GM18499 (cell line): ENCODE measurements at regions not wholly inside any gene's neighbourhood (a gene's known extent, or its start where the extent isn't known, plus 50 kb on each side); places are given as distances from the start of the nearest gene placed in this dataset.
A peak's percentile ranks its signal among the peaks of the same experiment; 100 is the strongest.
"Not testable (repeated sequence)": the region's sequence is repeated elsewhere in the genome, so short reads cannot be mapped to it uniquely, and the experiment has no call there.

Experiments
- ATAC-seq: cut with Tn5 transposase; IDR thresholded peaks from one replicate; pipeline ENCODE4 v1.9.1; 2021; ENCODE audit warnings: moderate number of reproducible peaks; ENCODE audit not compliant: insufficient read depth, unreplicated experiment

DNA sequence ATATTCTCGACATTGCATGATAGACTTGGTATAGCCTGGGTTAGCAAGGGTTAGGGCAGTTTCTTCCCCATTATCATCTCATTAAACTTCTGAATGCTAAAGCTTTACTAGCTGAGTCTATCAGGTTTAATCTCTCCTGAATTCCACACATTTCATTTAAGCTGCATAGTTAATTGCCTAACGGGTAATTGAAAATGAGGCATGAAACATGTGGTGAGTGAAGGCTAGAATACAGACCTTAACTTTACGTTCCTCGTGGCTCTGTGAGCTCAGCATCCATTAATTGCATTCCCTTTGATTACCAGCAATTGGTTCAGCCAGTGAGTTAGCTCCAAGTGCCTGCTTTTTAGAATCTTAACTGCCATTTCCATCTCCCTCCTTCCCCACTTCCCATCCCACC lies 126.5 kb upstream of the MEX3C start:
- ATAC-seq: no peak

DNA sequence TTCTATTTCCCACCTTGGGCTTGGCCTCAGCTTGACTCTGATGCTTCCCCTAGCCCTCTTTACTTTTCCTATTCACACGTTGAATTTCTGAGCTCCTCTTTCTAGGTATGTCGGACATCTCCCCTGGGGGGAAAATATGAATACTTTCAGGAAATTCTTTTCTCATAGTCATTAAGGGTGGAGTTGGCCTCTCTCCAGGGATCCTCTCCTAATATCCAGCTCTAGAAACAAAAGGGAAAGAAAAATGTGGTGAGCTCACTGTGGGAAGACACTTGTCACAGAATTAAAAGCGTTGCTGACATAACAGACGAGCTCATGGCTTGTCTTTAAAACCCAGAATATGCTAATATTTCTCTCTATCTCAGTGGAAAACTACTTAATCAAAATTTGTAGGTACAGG lies 132.7 kb upstream of the MEX3C start:
- no peak for ATAC-seq

DNA sequence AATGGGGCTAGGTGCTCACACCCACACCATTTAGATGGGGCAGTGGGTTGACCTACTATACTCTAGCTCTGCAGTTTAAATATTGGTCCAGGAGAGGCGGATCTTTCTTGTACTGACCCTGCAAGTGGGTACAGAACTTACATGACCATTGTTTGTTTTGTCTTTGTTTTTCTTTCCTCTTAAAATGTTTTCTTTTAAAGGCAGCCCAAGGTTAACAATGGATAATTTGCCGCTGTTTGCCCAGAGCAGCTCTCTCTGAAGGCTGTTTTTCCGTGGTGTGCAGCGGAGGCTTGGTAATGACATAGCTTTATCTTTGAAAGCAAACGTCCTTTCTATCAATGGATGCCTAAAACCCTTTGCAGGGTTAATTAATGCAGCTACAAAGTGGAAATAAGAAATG lies 133.3 kb upstream of the MEX3C start:
- ATAC-seq: no peak

DNA sequence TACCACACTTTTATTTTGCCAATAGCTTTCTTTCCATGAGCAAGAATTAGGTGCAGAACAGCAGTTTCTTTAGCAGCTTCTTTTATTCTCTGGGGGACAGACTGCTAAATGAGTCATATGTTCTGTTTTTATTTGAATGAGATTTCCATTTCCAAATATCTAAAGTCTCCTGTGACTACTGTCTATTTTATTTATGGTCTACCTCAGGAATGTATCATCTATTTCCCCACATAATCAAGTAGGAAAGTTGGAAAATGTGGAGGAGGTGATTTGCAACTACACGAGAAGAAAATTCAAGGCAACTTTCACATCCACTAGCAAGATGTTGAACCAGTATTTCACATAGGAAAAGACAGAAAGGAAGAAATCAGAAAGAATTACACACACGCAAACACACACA lies 139.9 kb upstream of the MEX3C start:
- no peak for ATAC-seq

DNA sequence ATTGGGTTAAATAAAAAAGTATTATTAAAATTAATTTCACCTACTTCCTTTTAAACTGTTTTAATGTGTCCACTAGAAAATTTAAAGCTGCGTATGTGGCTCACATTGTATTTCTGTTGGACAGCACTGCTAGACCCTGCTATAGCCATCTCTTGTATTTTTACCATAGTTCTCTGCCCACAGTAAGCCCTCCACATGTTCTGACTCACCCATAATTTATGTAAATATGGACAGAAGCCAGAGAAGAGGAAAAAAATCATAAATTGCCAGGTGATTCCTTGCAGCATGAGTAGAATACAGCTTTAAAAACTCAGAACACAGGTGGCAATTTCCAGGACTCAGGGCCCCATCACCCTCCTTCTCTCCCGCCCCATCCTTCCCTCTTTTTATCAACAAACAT lies 142.4 kb upstream of the MEX3C start:
- ATAC-seq: no peak

DNA sequence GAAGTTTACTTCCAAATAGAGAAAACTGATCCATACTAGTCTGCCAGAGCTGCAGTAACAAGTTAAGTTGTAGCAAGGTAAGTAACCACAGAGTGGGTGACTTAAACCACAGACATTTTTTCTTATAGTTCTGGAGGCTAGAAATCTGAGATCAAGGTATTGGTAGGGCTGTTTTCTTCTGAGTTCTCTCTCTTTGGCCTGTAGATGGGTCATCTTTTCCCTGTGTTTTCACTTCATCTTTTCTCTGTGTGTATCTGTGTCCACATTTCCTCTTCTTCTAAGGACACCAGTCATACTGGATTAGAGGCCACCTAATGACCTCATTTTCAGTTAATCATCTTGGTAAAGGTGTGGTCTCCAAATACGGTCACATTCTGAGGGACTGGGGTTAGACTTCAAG lies 142.9 kb upstream of the MEX3C start:
- ATAC-seq: no peak

DNA sequence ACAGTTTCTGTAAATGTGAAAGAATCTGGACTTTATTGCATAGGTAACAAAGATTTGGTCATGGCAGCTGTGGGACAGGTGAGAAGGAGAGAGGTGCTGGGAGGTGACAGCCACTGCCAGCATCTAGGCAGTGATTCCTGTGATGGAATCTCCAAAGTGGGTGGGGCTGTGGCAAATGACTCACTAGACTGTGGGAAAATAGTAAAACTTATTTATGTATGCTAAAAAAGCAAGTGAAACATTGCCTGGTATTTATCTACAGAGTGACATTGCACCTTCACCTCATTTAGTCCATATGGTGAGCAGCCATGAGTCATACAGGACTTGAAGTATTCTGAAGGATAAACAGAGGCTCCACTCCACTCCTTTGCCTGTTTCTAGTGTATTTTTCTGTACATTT lies 145.3 kb upstream of the MEX3C start:
- ATAC-seq: no peak

DNA sequence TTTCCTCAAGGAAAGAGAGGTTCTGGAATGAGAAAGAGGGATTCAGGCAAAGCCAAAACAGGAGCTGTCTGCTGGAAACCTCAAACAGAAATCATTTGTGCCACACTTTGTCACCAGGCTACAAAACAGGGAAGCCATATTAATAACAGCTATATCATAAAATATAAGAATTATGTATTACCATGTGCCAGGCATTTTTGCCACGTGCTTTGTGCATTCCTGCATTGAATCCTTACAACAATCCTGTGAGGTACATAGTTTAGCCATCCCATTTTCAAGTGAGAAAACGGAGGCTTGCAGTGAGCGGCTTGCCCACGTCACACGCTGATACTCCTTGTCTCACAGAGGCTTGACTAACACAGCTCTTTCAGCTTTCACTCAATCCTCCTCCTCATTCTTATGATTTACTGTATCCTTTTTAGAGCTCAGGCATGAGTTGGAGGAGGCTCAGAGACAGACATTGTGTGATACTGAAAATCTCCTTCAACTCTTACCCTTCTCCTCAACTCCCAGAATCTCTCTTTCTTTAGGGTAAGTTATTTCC lies 148.4 kb upstream of the MEX3C start:
- ATAC-seq: no peak

DNA sequence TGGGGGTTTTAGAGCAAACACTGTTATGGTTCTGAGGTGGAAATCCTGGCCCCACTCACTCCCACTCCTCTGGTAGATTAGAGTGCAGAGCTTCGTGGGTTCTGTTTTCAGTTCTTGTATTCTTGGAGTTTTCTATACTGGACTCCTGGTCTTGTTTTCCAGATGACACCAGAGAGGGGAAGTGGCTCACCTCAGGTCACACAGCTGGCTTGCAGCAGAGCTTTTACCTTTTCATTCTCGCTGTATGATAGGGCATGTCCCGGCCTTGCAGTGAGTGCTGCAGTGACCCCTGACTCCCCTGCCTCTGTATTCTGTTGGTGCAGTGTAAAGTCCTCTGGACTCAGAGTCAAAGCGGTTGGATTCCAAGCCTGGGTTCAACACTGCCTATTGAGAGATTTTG lies 148.9 kb upstream of the MEX3C start:
- ATAC-seq: no peak

DNA sequence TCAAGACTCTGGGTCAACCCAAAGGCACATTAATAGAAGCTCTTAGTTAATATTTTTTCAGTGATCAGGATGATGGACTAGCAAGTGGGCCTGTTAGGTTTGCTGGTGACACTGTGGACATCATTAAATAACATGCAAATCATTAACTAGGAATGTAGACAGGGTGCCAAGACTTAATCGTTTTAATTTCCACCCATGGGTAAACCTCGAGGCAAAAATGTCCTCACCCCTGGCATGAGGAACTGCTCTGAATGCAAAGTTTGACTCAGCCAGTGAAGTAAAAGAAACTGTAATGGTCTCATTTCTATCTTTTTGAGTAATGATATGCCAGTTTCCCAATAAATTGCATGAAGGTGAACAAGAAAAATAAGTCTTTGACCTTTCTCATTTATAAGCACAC lies 152.6 kb upstream of the MEX3C start:
- ATAC-seq: no peak

DNA sequence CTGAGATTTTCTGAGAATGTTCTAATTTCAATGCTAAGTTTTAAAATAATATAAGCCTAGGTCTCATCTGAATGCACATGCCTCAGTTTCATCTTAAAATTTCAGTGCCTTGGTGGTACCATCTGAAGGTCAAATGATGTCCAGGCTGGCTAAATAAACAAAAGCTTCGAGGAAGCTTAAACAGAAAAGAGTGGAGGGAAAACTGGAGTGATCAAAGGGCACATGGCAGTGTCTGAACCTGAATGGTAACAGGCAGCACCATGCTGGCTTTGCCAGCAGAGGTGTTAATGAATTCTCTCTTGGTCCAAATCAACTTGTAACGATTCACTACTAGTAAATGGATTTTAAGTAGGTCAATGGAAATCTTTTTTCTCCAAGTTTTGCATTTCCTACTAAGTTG lies 158.4 kb upstream of the MEX3C start:
- ATAC-seq: no peak

DNA sequence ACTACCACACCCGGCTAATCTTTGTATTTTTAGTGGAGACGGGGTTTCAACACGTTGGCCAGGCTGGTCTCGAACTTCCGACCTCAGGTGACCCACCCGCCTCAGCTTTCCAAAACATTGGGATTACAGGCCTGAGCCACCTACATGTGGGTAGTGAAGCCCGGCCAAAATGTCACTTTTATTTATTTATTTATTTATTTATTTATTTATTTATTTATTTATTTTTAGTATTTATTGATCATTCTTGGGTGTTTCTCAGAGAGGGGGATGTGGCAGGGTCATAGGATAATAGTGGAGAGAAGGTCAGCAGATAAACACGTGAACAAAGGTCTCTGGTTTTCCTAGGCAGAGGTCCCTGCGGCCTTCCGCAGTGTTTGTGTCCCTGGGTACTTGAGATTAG lies 162.8 kb upstream of the MEX3C start:
- ATAC-seq: not testable (repeated sequence)

DNA sequence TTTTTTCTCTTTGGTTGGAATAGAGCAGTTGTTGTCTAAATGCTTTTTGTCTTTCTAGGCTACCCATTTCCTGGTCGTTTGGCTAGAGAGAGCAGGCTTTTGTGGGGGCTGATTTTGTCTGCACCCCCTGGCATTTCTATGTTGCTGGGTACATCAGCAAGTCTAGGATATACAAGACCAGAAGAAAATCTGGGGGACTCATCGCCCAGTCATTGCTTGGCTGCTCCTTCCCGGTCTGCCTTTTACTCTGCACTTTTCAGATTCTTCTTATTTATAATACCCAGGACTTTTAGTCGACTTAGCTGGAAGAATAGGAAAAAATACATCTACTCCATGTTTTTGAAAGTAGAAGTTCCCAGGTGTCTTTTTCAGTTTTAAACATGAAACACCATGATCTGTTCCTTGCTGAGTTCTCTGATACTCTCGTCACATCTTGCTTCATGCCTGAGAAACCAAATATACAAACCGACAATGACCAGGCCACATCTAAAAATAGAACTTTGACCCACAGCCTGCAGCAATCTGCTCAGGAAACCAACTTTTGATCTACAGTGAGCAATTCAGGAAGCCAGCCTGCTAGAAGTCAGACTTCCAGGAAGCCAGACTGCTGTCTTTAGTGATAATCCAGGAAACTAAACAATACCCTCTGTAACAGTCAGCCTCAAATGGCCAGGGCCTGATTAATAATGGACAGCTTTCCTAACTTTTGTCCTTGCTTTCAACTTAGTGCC lies 163.8 kb upstream of the MEX3C start:
- ATAC-seq: peak; percentile 87

DNA sequence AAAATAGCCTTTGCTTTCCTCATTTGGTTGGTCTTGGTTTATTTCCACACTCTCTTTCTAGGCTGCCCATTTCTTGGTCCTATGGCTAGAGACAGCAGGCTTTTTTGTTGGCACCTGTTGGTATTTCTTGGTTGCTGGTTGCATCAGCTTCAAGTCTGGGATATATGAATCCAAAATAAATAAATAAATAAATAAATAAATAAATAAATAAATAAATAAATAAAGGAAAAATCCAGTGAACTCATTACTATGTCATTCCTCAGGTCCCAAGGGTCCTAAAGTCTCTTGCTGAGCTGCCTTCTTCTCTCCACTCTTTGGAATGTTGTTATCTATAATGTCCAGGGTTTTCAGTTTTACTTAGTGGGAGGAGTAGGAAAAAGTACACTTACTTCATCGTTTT lies 165.9 kb upstream of the MEX3C start:
- ATAC-seq: no peak

DNA sequence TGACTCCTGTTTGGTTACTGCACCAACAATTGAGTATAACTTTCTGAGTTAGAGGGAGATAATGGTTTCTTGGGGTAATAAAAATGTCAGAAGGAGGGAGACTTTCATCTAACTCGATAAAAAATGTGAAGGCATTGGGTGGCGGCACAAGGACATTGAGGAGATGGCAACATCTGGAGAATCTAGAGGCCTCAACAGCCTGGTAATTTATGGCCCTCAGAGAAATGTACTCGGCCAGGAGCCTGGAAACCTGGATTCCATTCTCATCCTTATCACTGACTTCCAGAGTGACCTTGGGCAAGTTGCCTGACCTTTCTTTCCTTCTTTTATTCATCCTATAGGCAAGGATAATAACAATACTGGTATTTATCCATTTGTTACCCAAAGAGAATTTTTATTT lies 173.5 kb upstream of the MEX3C start:
- ATAC-seq: no peak

DNA sequence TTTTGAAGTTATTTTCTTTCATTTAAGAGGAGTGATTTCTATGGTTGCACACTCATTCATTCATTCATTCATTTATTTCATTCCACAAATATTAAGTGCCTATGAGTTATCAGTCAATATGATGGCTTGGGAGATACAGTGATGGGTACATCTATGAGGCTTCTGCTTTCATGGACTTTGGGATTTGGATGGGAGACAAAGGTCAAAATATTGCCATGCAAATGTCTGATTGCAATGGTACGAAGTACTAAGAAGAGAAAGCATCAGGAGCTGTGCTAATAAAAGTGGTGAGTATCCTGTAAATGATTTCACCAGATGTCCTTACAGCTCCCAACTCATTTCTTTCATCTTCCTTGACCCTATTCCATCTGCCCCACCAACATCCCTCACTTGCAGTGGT lies 174.4 kb upstream of the MEX3C start:
- ATAC-seq: no peak

DNA sequence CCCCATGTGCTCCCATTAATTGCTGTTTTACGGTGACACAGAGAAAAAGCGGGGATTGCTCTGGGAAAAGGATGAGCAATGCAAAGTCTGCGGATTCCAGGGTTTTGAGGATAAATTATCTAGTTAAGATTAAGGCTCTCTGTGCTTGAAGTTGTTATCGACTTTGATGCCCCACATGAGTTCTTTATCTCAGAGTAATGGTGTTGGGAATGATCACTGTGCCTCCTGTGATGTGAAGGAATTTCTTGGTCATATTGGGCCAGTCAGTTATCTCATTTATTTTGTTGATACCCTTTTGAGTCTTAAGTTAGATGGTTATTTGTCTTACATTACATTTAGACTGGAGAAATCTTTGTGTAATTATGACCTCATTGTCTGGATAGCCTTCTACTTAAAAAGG lies 184.6 kb upstream of the MEX3C start:
- no peak for ATAC-seq

DNA sequence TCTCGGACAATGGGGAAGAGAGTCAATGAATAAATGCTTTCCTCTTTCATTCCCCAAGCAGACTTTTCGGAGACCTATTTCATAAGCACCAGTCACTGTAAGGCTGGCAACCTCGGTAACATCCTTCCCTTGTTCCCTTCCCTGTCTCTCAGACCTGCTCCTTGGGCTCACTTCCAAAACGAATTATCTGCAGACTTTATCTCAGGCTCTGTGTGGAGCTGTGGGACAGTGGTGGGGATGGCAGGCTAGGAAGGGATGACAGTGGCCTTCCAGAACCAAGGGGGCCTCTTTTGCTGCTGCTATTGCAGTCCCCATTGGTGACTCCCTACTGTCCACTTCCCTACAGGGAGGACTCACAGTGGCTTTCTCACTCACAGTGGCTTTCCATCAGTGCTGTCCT lies 185.6 kb upstream of the MEX3C start:
- no peak for ATAC-seq

DNA sequence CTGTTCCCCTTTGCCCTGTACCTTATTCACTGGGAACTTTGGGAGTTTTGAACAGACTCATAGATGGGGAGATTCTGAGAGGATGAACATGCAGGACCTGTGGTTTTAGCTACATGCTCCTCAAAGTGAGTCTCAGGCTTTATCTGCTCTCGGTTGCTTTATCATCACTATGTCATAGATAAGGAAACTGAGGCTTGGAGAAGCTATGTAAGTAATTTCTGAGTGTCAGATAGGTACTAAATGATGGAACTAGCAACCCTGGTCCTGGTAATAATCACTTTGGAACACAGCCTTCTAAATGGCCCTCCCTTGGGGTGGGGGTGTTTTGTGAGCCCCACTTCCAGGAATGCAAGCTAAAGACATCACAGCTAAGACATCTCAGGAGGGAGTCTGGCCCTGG lies 186.2 kb upstream of the MEX3C start:
- no peak for ATAC-seq

DNA sequence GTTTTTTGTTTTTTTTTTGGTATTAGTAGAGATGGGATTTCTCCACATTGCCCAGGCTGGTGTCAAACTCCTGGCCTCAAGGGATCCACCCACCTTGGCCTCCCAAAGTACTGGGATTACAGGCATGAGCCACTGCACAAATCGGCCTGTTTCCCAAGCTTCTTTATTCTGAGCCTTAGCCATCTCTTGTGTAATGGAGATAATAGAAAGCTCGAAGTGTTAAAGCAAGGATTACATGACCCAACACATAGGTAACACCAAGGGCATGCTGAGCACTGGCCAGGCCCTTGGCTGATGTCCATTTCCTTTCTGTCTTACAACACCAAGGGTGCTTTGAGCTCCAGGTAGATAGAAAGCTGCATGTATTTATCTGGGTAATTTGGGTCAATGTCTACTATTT lies 187.8 kb upstream of the MEX3C start:
- ATAC-seq: no peak

DNA sequence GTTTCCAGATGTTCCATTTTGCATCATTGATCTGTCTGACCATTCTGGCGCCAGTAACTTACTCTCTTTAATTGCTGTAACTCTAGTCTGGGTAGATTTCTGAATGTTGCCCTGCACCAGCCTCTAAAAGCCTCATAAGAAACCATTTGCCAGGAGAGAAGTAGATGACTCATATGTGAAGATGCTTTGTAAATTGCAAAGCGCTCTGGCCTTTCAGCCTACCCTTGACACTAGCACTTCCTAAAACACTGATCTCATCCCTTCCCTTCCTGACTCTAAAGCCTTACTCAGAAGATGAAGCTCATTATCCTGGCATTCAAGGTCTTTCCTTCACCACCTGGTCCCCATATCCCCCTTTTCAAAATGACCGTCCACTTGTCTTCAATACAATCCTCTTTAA lies 193.2 kb upstream of the MEX3C start:
- no peak for ATAC-seq

DNA sequence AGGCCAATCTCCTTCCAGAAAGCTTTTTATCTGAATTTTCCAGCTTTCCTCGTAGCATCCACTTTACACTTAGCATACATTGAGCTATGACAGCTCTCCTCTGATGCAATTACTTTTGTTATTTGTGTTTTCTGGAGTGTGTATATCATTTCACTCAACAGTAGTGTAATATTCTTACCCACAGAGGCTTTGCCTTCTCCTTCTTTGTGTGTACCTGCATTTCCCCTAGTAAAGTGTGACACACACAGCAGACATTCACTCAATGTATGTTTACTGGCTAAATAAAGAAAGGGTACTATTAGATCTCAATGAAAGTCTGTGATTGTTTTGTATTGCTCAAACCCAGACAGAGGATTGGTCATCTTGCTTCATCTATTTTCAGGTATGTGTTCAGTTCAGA lies 193.7 kb upstream of the MEX3C start:
- ATAC-seq: no peak

DNA sequence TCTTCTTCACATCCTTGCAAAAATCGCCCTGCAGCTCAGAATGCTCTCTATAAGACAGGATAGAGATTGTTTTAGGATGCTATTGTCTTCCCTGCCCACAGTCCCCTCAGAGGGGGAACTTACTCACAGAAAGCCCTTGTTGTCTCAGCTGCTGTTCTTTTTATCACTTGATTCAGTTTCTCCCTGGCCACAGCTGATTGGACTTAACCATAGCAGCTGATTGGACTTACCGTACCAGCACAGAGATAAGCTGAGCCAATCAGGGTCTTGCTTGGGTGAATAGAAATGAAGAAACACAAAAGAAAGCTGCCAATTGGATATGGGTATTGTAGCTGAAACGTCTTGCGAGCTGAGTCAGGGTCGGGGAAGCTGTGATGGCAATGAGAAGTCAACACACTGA lies 194.2 kb upstream of the MEX3C start:
- no peak for ATAC-seq
